ENCODE measurements at regions not wholly inside any gene's neighbourhood (a gene's known extent, or its start where the extent isn't known, plus 50 kb on each side); places are given as distances from the start of the nearest gene placed in this dataset.

DNA sequence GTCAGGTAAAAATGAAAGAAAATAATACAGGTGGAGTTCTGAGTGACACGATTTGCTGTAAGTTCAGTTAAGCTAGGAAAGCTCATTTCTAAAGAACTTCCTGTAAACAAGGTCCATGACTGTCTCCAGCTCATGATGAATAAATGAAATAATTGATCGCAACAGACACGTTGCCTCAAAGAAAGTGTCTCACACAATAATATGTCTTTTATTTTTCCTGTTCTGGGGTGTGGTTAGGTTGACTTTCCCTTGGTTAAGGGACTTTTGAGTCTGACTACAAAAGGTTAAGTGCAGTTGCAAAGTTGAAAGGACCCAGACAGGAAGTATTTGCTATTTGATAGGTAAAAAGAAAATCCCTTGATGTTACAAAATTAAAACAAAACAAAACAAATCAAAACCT lies 304.2 kb upstream of the PRDM1 start:
- Histone ChIP-seq H3K27ac (ENCODE audit: low read depth, low read length) (no peak overlapping the region), H3K79me2 (ENCODE audit: control insufficient read depth, insufficient read depth, low read length, unreplicated experiment) (no peaks in the 10 kb centered on the region), H3K36me3 (ENCODE audit: insufficient read depth, low read length) (no peaks in the 10 kb centered on the region), H3K27me3 (ENCODE audit: insufficient read depth, low read length) (no peaks in the 10 kb centered on the region), H3K4me3 (ENCODE audit: low read depth, low read length) (no peak overlapping the region), H2AFZ (ENCODE audit: low read length, unreplicated experiment) (no peak overlapping the region), H3K4me1 (ENCODE audit: control insufficient read depth, insufficient read depth, low read length, unreplicated experiment) (no peaks in the 10 kb centered on the region)

DNA sequence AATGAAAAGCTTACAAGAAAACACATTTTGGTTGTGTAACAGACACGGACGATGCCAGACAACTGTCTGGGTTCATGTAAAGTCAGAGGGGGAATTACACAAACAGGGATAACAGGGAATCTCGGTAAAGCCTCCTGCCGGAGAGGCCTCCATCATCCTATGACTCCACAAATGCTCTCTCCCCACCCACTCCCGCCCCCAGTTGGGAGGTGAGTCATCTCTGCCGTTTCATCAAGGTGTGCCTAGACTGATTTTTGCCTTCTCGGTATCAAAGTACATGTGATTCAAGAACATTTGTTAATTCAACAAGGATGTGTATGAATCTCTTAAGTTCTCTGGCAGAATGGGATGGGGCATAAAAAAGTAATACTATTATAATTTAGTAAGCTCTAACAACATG lies 304.9 kb upstream of the PRDM1 start:
- Histone ChIP-seq H3K27me3 (ENCODE audit: insufficient read depth, low read length) (no peaks in the 10 kb centered on the region), H3K4me3 (ENCODE audit: low read depth, low read length) (no peak overlapping the region), H3K79me2 (ENCODE audit: control insufficient read depth, insufficient read depth, low read length, unreplicated experiment) (no peaks in the 10 kb centered on the region), H3K36me3 (ENCODE audit: insufficient read depth, low read length) (no peaks in the 10 kb centered on the region), H3K4me1 (ENCODE audit: control insufficient read depth, insufficient read depth, low read length, unreplicated experiment) (no peaks in the 10 kb centered on the region), H3K27ac (ENCODE audit: low read depth, low read length) (no peak overlapping the region), H2AFZ (ENCODE audit: low read length, unreplicated experiment) (no peak overlapping the region)

DNA sequence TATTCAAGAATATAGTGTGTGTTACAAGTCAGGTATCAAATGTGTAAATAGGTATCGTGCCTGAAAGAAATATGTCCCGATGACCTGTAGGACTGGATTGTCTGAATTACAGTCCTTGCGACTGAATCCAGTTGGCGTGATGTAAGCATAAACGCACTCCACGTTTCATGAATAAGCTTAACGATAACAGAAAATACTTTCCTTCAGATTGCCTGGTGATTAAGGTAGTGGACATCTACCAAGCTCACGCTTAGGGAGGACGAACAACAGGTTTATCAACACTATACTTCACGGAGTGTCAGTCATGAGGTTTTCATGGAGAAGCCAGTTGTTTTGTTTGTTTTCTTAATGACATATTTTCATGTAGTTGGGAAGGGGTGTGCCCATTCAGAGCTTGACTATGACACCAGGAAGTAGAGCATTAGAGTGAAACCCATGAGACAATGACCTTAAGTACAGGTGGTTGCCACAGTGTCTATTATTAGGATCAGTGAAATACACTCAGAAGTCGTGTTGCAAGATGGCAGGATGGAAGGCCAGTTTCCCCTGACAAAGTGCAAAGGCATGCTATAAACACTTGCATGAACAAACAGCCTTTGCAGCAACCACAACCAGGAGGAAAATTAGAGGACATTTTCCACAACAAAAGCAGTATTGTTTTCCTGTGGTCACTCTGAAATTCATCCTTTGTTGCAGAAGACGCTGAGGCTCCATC lies 305.8 kb upstream of the PRDM1 start:
- Histone ChIP-seq H3K79me2 (ENCODE audit: control insufficient read depth, insufficient read depth, low read length, unreplicated experiment) (no peaks in the 10 kb centered on the region), H3K27me3 (ENCODE audit: insufficient read depth, low read length) (no peaks in the 10 kb centered on the region), H3K4me1 (ENCODE audit: control insufficient read depth, insufficient read depth, low read length, unreplicated experiment) (no peaks in the 10 kb centered on the region), H3K4me3 (ENCODE audit: low read depth, low read length) (no peak overlapping the region), H2AFZ (ENCODE audit: low read length, unreplicated experiment) (no peak overlapping the region), H3K36me3 (ENCODE audit: insufficient read depth, low read length) (no peaks in the 10 kb centered on the region), H3K27ac (ENCODE audit: low read depth, low read length) (no peak overlapping the region)

DNA sequence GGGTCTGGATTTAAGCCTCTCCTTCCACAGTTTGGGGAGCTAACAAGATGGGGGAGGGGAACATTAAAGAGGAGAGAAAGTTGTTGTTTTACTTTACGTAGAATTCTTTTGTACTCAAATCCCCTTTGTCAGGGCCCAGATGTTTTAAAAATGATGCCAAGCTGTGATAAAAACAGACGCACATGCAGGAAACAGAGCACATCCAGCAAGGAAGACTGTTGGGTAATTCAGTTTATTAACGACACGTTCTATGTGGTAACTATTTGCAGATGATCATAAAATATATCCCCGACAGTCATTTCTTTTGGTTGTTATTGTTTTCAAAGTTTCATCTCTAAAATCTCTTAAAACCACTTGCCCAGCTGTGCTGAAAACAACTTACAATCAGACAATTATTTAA lies 307.0 kb upstream of the PRDM1 start:
- no peaks in the 10 kb centered on the region for H3K4me1 ChIP-seq (ENCODE audit: control insufficient read depth, insufficient read depth, low read length, unreplicated experiment)
- H2AFZ ChIP-seq (ENCODE audit: low read length, unreplicated experiment): no peak overlapping the region
- no peaks in the 10 kb centered on the region for H3K36me3 ChIP-seq (ENCODE audit: insufficient read depth, low read length)
- H3K27ac ChIP-seq (ENCODE audit: low read depth, low read length): no peak overlapping the region
- no peaks in the 10 kb centered on the region for H3K79me2 ChIP-seq (ENCODE audit: control insufficient read depth, insufficient read depth, low read length, unreplicated experiment)
- H3K4me3 ChIP-seq (ENCODE audit: low read depth, low read length): no peak overlapping the region
- no peaks in the 10 kb centered on the region for H3K27me3 ChIP-seq (ENCODE audit: insufficient read depth, low read length)

DNA sequence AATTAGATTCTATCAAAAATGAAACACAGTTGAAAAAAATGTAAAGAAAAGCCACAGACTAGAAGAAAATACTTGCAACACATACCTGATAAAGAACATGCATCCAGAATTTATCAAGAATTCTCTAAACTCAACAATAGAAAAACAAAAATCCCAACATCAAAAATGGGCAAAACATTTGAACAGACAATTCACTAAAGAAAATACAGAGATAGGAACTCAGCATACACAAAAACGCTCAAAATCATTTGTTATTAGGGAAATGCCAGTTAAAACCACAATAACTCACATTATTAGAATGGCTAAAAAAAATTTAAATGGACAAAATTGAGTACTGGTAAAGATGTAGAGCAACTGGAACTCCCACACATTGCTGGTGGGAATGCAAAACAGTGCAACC lies 311.0 kb upstream of the PRDM1 start:
- Histone ChIP-seq H3K27me3 (ENCODE audit: insufficient read depth, low read length) (no peaks in the 10 kb centered on the region), H3K79me2 (ENCODE audit: control insufficient read depth, insufficient read depth, low read length, unreplicated experiment) (no peaks in the 10 kb centered on the region)

DNA sequence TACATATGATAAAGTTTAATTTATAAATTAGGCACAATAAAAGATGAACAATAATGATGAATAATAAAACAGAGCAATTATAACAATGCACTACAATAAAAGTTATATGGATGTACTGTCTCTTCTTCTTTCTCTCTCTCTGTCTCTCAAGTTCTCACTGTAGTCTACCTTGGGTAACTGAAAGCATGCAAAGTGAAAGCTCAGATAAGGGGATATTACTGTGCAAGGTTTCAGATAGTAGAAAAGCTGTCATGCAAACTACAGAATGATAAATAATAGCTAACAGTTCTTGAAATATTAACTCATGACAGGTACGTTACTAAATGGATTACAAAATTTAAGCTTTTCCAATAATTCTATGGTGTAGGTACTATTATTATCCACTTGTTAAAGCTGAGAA lies 311.9 kb upstream of the PRDM1 start:
- Histone ChIP-seq H2AFZ (ENCODE audit: low read length, unreplicated experiment) (no peak overlapping the region), H3K4me3 (ENCODE audit: low read depth, low read length) (no peak overlapping the region), H3K79me2 (ENCODE audit: control insufficient read depth, insufficient read depth, low read length, unreplicated experiment) (no peaks in the 10 kb centered on the region), H3K27me3 (ENCODE audit: insufficient read depth, low read length) (no peaks in the 10 kb centered on the region), H3K4me1 (ENCODE audit: control insufficient read depth, insufficient read depth, low read length, unreplicated experiment) (no peaks in the 10 kb centered on the region), H3K36me3 (ENCODE audit: insufficient read depth, low read length) (no peaks in the 10 kb centered on the region), H3K27ac (ENCODE audit: low read depth, low read length) (no peak overlapping the region)

More for the DNA sequence above, 311.0 kb upstream of the PRDM1 start:
- H3K36me3 ChIP-seq (ENCODE audit: insufficient read depth, low read length): no peaks in the 10 kb centered on the region
- H3K27ac ChIP-seq (ENCODE audit: low read depth, low read length): no peak overlapping the region
- no peaks in the 10 kb centered on the region for H3K4me1 ChIP-seq (ENCODE audit: control insufficient read depth, insufficient read depth, low read length, unreplicated experiment)
- no peak overlapping the region for H2AFZ ChIP-seq (ENCODE audit: low read length, unreplicated experiment)
- H3K4me3 ChIP-seq (ENCODE audit: low read depth, low read length): no peak overlapping the region

DNA sequence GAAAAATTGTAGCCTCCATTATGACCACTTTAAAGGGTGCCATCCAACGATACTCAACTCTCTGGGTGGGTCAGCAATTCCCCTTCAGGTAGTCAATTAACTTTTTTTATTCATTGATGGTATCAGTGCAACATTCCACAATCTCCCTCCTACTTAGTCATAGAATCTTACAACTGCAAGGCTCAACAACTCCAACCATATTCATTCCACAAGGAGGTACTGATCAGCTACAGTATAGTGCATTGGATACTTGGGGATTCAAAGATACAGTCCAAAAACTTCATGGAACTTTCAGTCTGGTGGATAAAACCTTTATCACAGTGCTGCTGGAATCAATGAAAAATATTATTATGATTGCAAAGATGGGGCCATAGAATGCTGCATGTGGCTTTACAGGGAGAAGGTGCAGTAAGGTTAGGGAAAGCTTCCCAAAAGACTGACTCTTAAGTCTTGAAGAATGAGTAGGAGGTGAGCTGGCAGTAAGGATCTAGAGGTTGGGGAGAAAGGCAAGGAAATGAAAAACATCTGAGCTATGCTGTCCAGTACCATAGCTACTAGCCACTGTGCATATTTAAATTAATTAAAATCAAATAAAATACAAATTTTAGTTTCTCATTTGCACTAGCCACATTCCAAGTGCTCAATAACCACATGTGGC lies 314.7 kb upstream of the PRDM1 start:
- Histone ChIP-seq H3K27ac (ENCODE audit: low read depth, low read length) (no peak overlapping the region), H3K4me1 (ENCODE audit: control insufficient read depth, insufficient read depth, low read length, unreplicated experiment) (no peaks in the 10 kb centered on the region)

DNA sequence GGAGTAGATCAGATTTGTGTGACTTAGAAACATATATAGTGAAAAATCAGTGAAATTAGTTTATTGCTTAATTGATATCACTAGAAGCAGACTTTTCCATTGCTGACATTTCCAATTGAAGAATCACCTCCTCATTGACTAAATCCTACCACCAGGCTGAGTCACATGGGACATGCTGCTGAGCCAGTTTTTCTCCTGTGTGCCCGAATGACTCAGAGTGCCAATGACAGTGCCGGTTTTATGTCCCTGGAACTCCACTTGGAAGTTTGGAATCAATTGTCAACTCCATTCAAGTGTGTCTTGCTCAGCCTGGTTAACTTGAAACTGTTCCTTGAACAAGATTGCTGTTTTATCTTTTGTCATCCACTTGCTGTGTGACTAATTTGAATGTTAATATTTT lies 316.1 kb upstream of the PRDM1 start:
- Histone ChIP-seq H3K27me3 (ENCODE audit: insufficient read depth, low read length) (no peaks in the 10 kb centered on the region), H3K4me1 (ENCODE audit: control insufficient read depth, insufficient read depth, low read length, unreplicated experiment) (no peaks in the 10 kb centered on the region), H3K36me3 (ENCODE audit: insufficient read depth, low read length) (no peaks in the 10 kb centered on the region), H3K27ac (ENCODE audit: low read depth, low read length) (no peak overlapping the region), H3K4me3 (ENCODE audit: low read depth, low read length) (no peak overlapping the region), H3K79me2 (ENCODE audit: control insufficient read depth, insufficient read depth, low read length, unreplicated experiment) (no peaks in the 10 kb centered on the region), H2AFZ (ENCODE audit: low read length, unreplicated experiment) (no peak overlapping the region)

More for the DNA sequence above, 314.7 kb upstream of the PRDM1 start:
- Histone ChIP-seq H2AFZ (ENCODE audit: low read length, unreplicated experiment) (no peak overlapping the region), H3K79me2 (ENCODE audit: control insufficient read depth, insufficient read depth, low read length, unreplicated experiment) (no peaks in the 10 kb centered on the region), H3K36me3 (ENCODE audit: insufficient read depth, low read length) (no peaks in the 10 kb centered on the region), H3K27me3 (ENCODE audit: insufficient read depth, low read length) (no peaks in the 10 kb centered on the region), H3K4me3 (ENCODE audit: low read depth, low read length) (no peak overlapping the region)

DNA sequence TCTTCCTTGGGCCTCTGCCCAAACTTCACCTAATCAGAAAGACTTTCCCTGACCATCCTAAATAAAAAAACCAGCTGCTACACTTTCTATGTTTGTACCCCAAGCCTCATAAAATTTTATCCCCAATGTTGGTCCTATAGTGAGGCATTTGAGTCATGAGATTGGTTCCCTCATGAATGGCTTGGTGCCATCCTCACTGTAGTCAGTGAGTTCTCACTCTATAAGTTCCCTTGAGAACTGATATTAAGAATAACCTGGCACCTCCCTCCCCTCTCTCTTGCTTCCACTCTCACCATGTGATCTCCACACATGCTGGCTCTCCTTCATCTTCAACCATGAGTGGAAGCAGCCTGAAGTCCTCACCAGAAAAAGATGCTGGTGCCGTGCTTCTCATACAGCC lies 316.9 kb upstream of the PRDM1 start:
- Histone ChIP-seq H3K27ac (ENCODE audit: low read depth, low read length) (no peak overlapping the region), H2AFZ (ENCODE audit: low read length, unreplicated experiment) (no peak overlapping the region), H3K27me3 (ENCODE audit: insufficient read depth, low read length) (no peaks in the 10 kb centered on the region), H3K4me1 (ENCODE audit: control insufficient read depth, insufficient read depth, low read length, unreplicated experiment) (no peaks in the 10 kb centered on the region), H3K36me3 (ENCODE audit: insufficient read depth, low read length) (no peaks in the 10 kb centered on the region), H3K4me3 (ENCODE audit: low read depth, low read length) (no peak overlapping the region), H3K79me2 (ENCODE audit: control insufficient read depth, insufficient read depth, low read length, unreplicated experiment) (no peaks in the 10 kb centered on the region)

DNA sequence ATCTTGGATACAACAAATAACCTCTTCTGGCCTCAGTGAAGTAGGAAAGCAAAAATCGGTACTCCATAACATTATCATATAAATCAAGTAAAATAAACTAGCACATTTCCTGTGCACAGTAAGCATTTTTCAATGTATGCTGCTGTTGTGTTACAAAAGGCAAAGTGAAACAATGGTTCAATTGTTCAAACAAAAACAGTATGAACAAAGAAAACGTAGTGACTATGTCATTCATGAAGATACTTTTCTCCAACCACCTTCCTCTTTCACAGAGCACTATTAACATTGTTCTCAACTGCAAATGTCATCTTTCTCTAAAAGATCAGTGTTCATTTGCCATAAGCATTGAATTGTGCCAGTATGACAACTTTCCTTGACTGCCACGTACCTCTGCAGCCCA lies 318.6 kb upstream of the PRDM1 start:
- H3K4me1 ChIP-seq (ENCODE audit: control insufficient read depth, insufficient read depth, low read length, unreplicated experiment): peaks cover 4% of the 10 kb centered on the region
- no peak overlapping the region for H3K4me3 ChIP-seq (ENCODE audit: low read depth, low read length)
- no peak overlapping the region for H3K27ac ChIP-seq (ENCODE audit: low read depth, low read length)
- H3K36me3 ChIP-seq (ENCODE audit: insufficient read depth, low read length): no peaks in the 10 kb centered on the region
- no peak overlapping the region for H2AFZ ChIP-seq (ENCODE audit: low read length, unreplicated experiment)
- H3K79me2 ChIP-seq (ENCODE audit: control insufficient read depth, insufficient read depth, low read length, unreplicated experiment): no peaks in the 10 kb centered on the region
- H3K27me3 ChIP-seq (ENCODE audit: insufficient read depth, low read length): no peaks in the 10 kb centered on the region

DNA sequence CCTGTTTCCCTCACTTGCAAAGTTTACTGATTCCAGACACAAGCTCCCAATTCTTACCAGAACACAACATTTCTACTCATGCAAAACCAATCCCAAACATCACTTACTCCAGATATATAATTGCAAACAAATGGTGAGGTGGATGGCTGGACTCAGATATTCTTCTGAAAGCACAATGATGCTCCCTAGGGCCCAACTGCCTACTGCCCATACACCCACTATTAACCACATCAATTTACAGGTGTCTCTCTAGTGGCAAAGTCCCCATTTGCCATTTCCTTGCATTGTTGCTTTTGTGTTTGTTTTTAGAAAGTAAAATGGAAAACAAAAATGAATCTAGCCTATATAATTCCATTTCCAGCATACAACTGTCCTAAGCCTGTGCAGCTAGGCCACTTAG lies 320.9 kb upstream of the PRDM1 start:
- H3K4me1 ChIP-seq (ENCODE audit: control insufficient read depth, insufficient read depth, low read length, unreplicated experiment): peaks cover 8% of the 10 kb centered on the region
- no peaks in the 10 kb centered on the region for H3K79me2 ChIP-seq (ENCODE audit: control insufficient read depth, insufficient read depth, low read length, unreplicated experiment)
- H3K36me3 ChIP-seq (ENCODE audit: insufficient read depth, low read length): no peaks in the 10 kb centered on the region
- H3K27me3 ChIP-seq (ENCODE audit: insufficient read depth, low read length): no peaks in the 10 kb centered on the region
- H3K27ac ChIP-seq (ENCODE audit: low read depth, low read length): no peak overlapping the region
- no peak overlapping the region for H3K4me3 ChIP-seq (ENCODE audit: low read depth, low read length)
- no peak overlapping the region for H2AFZ ChIP-seq (ENCODE audit: low read length, unreplicated experiment)
